ENCODE measurements at regions not wholly inside any gene's neighbourhood (a gene's known extent, or its start where the extent isn't known, plus 50 kb on each side); places are given as distances from the start of the nearest gene placed in this dataset.

- no peak for TF ChIP-seq CTCF (conservative IDR thresholded peaks at IDR 0.05)
- no peak for TF ChIP-seq EZH2 (IDR thresholded peaks at IDR 0.05; ENCODE audit: low read depth)
Observed at GRCh38 chr3:124597979-124598378, 132.3 kb upstream of the UMPS start.
